ENCODE measurements at regions not wholly inside any gene's neighbourhood (a gene's known extent, or its start where the extent isn't known, plus 50 kb on each side); places are given as distances from the start of the nearest gene placed in this dataset.

DNA sequence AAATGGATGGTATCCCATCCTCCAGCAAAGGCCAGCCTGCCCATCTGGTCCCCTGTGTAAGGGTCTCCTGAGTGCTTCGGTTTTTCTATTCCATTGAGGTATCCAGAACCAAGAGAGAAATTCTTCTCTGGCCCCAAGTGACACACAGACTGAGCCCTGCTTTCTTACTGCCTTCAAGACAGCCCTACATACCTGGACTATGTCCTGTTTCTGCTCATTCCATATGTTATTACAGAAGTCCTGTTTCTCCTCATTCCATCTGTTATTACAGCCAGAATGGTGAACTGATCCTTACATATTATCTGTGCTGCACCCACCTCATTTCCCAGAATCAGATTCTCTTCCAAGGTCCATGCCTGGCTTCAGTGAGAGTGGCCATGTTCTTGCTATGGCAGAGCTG lies 115.2 kb downstream of the DCLK3 start:
- TF ChIP-seq GATA3 (IDR thresholded peaks at IDR 0.05; ENCODE audit: low read depth, low read length) (no peak), GATA2 (IDR thresholded peaks at IDR 0.05; ENCODE audit: low read depth, low read length) (no peak)

All from SH-SY5Y (cell line).